Esophagus muscularis mucosa (tissue), 3 donors: ENCODE measurements at regions not wholly inside any gene's neighbourhood (a gene's known extent, or its start where the extent isn't known, plus 50 kb on each side); places are given as distances from the start of the nearest gene placed in this dataset.

ENCODE experiments used
- CTCF ChIP-seq, 3 experiments: fragments of 200-600 bp in 2 of 3; fragments of 450-650 bp in 1 of 3; sonication (generic) in 2 of 3; IDR thresholded peaks; one replicate each; pipeline ENCODE4 v1.5.1; 2017 to 2019; ENCODE audit warnings: antibody characterized with exemption in 3 of 3, mild to moderate bottlenecking in 2 of 3, moderate library complexity in 1 of 3
- POLR2A ChIP-seq: fragments of 450-650 bp; IDR thresholded peaks from one replicate; pipeline ENCODE4 v1.6.1; 2017; ENCODE audit warnings: antibody characterized with exemption, moderate library complexity, mild to moderate bottlenecking, low read depth
- POLR2AphosphoS5 ChIP-seq, 2 donors: sonication (generic); formaldehyde crosslinking; IDR thresholded peaks; one replicate each; pipeline ENCODE4 v1.6.1; 2017; ENCODE audit warnings: antibody characterized with exemption in 2 of 2

DNA sequence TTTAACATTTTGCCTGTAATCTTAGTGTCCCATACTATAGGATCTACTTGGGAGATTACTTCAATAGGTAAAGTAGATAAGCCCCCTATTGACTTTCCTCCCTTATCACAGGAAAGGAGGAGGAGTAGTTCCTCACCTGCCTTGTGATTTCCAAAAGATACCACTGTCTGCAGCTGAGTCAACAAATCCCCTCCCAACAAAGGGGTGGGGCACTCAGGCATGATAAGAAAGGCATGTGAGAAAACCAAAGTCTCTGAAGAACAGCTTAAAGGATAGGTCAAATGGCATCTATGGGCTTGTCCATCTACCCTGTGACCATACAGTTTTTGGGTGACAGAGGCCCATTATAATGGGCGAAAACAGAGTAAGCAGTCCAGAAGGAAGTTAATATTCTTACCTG, 71.3 kb upstream of the WNT7A start:
- TF ChIP-seq CTCF (IDR thresholded peaks at IDR 0.05) (no peak), POLR2A (no peak), POLR2AphosphoS5 (IDR thresholded peaks at IDR 0.05) (no peak)
